Mononuclear cell (primary cell): ENCODE measurements at regions not wholly inside any gene's neighbourhood (a gene's known extent, or its start where the extent isn't known, plus 50 kb on each side); places are given as distances from the start of the nearest gene placed in this dataset.
"Not testable (repeated sequence)": the region's sequence is repeated elsewhere in the genome, so short reads cannot be mapped to it uniquely, and the experiment has no call there.

ENCODE experiments used
- H3K27me3 ChIP-seq: 2 replicates; pipeline ENCODE4 v1.6.0; 2011; ENCODE audit warnings: low read length, control low read depth; ENCODE audit not compliant: insufficient read depth
- H3K4me1 ChIP-seq: 2 replicates; pipeline ENCODE4 v1.5.1; 2011; ENCODE audit warnings: mild to moderate bottlenecking, low read length, control low read depth; ENCODE audit not compliant: insufficient read depth
- H3K4me3 ChIP-seq: 2 replicates; pipeline ENCODE4 v1.5.1; 2011; ENCODE audit warnings: mild to moderate bottlenecking, low read length, moderate library complexity
- H3K9me3 ChIP-seq: 2 replicates; pipeline ENCODE4 v1.5.1; 2011; ENCODE audit warnings: low read depth, mild to moderate bottlenecking, control low read depth, low read length

DNA sequence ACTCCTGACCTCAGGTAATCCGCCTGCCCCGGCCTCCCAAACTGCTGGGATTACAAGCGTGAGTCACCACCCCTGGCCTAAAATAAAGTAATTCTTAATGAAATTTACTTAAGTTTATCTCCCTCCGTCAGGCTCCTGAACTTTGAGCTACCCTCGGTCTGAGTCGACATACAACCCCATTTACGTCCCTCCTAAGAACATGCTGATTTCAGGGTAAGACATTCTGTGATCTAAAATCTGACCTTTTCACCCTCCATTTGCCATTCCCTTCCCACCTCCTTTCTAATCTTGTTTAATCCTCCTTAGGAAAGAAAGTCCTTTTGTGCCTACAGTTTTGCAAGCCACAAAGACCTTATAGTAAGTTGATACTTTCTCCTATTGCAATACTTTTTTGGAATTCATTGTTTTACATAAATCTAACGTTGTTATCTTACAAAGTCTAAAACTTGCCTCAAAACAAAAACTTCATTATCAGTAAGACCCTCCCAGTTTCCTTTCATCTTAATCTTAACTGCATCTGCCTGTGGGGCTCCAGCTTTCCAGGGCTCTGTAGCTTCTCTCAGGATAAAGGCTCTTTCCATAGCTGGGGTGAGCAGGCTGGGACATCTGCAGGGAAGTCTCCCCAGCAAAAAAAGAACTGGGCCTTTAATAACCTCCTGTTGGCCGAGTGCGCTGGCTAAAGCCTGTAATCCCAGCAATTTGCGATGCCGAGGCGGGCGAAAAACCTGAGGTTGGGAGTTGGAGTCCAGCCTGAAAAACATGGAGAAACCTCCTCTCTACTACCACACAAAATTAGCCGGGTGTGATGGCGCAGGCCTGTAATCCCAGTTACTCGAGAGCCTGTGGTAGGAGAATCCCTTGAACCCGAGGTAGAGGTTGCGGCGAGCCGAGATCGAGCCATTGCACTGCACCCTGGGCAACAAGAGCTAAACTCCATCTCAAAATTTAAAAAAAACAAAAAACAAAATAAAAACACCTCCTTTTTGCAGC lies 143.1 kb downstream of the ZNF737 start:
- Histone ChIP-seq H3K4me3 (peak overlapping the region; percentile 81), H3K27me3 (no peaks in the 10 kb centered on the region), H3K4me1 (peaks cover 5% of the 10 kb centered on the region), H3K9me3 (no peaks in the 10 kb centered on the region)

DNA sequence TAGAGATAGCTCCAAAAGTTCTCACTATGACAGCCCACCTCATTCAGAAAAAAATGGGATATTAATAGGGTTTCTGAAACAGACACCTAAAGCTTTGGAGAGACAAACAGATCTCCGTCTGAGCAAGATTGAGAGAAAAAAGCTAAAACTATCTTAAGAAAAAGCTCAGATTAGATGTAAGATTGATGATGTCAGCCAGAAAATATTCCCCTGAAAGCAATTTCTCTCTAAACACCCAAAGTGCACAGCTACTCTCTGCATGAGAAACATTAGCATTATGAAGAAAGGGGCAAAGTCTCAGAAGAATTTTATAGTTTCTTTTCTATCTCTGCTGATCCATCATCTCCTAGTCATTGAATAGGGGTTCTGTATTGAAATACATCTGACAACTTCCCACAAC lies 148.9 kb downstream of the ZNF737 start:
- Histone ChIP-seq H3K4me3 (no peak overlapping the region), H3K9me3 (peaks cover 4% of the 10 kb centered on the region), H3K27me3 (no peaks in the 10 kb centered on the region)

DNA sequence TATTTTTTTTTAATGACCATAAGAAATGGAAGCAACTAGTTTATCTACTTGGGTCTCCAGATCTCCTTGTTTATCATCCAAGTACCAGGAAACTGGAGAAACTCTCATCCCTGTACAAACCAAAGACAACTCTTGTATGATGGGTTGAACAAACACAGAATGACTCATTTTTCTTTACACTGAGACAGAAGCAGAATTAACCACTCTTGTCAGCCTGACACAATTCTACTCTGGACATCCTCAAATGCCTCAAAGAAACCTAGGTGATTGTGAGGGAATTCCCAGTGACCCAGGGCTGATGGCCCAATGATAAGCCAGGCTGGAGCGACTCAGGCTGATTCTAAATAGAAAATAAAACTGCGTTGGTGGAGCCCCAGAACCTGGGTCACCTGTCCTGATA lies 151.5 kb downstream of the ZNF737 start:
- H3K4me1 ChIP-seq, result no peaks in the 10 kb centered on the region
- H3K4me3 ChIP-seq, result no peak overlapping the region
- H3K27me3 ChIP-seq, result no peaks in the 10 kb centered on the region
- H3K9me3 ChIP-seq, result peaks cover 4% of the 10 kb centered on the region

More for the DNA sequence above, 148.9 kb downstream of the ZNF737 start:
- H3K4me1 ChIP-seq, result no peaks in the 10 kb centered on the region

DNA sequence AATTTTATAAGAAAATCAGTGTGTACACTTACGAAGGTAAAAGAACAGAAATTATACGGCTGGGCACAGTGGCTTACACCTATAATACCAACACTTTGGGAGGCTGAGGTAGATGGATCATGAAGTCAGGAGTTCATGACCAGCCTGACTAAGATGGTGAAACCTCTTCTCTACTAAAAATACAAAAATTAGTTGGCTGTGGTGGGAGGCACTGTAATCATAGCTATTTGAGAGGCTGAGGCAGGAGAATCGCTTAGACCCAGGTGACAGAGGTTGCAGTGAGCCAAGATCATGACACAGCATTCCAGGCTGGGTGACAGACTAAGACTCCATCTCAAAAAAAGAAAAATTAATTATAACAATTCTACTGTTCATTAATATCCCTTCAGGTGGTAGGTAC lies 151.9 kb downstream of the ZNF737 start:
- no peak overlapping the region for H3K4me3 ChIP-seq
- H3K9me3 ChIP-seq, result peaks cover 6% of the 10 kb centered on the region
- no peaks in the 10 kb centered on the region for H3K4me1 ChIP-seq
- no peaks in the 10 kb centered on the region for H3K27me3 ChIP-seq

DNA sequence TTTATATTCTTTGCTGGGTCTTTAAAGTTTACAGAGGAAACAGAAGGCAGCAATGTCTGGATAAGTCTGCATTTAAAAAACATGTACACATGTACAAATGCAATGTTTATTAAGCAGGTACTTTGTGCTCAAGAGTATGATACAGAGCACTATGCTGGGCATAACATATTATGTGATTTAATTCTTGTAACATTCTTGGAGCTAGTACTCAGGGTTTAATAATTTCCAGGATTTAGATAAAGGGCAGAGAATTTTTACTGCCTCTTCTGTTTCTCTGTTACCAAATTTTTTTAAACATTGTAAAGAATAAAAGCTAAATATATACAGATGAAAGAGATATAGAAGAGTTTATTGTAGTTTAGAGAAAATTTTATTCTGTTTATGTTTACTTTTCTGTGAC lies 152.7 kb downstream of the ZNF737 start:
- Histone ChIP-seq H3K9me3 (peaks cover 10% of the 10 kb centered on the region), H3K27me3 (no peaks in the 10 kb centered on the region), H3K4me3 (no peak overlapping the region), H3K4me1 (no peaks in the 10 kb centered on the region)

DNA sequence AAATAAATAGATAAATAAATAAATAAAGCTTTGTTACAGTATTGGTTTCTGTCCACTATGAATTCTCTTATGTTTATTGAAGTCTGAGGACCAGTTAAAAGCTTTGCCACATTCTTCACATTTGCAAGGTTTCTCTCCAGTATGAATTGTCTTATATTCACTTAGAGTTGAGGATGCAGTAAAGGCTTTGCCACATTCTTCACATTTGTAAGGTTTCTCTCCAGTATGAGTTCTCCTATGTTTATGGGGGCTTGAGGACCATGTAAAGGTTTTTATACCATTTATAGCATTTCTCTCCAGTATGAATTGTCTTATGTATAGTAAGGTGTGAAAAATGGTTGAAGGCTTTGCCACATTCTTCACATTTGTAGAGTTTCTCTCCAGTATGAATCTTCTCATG lies 168.3 kb downstream of the ZNF737 start:
- H3K4me1 ChIP-seq, result no peaks in the 10 kb centered on the region
- no peaks in the 10 kb centered on the region for H3K27me3 ChIP-seq
- no peak overlapping the region for H3K4me3 ChIP-seq
- H3K9me3 ChIP-seq, result peaks cover 79% of the 10 kb centered on the region

DNA sequence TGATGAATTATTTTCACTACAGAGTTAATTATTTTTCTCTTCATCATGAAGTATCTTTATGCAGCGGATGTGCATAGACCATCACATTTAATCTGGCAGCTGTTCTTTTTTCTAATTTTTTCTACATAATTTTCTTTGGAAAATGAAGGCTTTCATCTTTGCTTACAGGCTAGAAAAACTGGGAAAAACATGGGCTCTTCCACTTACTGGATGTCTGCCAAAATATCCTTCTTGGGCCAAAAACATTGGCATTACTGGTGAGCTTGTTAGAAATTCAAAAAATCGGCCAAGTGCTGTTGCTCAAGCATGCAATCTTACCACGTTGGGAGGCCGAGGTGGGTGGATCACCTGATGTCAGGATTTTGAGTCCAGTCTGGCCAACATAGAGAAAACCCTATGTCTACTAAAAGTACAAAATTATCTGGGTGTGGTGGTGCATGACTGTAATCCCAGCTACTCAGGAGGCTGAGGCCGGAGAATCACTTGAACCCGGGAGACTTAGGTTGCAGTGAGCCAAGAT lies 176.8 kb downstream of the ZNF737 start:
- Histone ChIP-seq H3K9me3 (peaks cover 46% of the 10 kb centered on the region), H3K4me3 (no peak overlapping the region), H3K27me3 (no peaks in the 10 kb centered on the region), H3K4me1 (no peaks in the 10 kb centered on the region)

DNA sequence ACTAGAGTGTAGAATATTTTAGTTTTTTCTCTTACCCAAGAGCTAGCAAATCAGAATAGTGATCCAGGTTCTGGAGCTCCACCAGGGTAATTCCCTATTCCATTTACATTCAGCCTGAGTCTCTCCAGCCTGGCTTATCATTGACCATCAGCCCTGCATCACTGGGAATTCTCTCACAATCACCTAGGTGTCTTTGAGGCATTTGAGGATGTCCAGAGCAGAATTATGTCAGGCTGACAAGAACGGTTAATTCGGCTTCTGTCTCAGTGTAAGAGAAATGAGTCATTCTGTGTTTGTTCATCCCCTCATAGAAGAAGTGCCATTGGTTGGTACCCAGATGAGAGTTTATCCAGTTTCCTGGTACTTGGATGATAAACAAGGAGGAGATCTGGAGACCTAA lies 180.5 kb downstream of the ZNF737 start:
- no peaks in the 10 kb centered on the region for H3K4me1 ChIP-seq
- peaks cover 38% of the 10 kb centered on the region for H3K9me3 ChIP-seq
- H3K4me3 ChIP-seq, result no peak overlapping the region
- H3K27me3 ChIP-seq, result no peaks in the 10 kb centered on the region

DNA sequence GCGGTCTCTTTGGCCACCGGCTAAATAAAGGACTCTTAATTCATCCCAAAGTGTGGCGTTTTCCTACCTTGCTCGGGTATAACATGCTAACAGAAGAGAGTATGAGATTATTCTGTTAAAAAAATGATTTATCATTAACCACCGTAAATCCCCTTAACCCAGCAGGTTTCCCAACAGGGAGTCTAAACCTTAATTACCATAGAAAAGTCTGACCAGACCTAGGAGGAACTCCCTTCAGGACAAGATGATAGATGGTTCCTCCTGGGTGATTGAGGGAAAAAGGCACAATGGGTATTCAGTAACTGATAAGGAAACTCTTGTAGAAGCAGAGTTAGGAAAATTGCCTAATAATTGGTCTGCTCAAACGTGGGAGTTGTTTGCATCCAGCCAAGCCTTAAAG lies 193.7 kb downstream of the ZNF737 start:
- H3K4me1 ChIP-seq, result no peaks in the 10 kb centered on the region
- no peaks in the 10 kb centered on the region for H3K27me3 ChIP-seq
- H3K9me3 ChIP-seq, result no peaks in the 10 kb centered on the region
- H3K4me3 ChIP-seq, result no peak overlapping the region

DNA sequence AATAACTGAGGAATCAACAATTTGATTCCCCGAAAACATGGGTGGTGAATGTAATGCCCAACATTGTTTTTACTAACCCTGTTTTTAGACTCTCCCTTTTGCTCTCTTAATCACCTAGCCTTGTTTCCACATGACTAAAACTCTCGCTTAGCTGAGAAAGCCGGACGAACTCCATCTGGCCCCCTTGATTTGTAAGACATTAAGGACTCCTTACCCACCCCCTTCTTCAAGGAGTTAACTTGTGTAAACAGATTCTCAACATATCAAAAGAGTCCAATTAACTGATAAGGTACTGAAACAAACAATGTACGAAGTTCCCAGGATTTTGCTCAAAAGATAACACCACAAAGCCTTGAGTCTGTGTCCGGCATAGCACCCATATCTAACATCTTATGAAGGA lies 194.3 kb downstream of the ZNF737 start:
- not testable (repeated sequence) for H3K9me3 ChIP-seq

DNA sequence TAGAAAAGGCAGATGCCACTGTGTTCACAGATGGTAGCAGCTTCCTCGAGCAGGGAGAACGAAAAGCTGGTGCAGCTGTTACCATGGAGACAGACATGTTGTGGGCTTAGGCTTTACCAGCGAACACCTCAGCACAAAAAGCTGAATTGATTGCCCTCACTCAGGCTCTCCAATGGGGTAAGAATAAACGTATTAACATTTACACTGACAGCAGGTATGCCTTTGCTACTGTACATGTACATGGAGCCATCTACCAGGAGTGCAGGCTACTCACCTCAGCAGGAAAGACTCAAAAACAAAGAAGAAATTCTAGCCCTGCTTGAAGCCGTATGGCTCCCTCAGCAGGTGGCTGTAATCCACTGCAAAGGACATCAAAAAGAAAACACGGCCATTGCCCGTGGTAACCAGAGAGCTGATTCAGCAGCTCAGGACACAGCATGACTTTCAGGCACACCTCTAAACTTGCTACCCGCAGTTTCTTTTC lies 197.7 kb downstream of the ZNF737 start:
- Histone ChIP-seq H3K9me3 (no peaks in the 10 kb centered on the region), H3K4me3 (no peak overlapping the region), H3K27me3 (no peaks in the 10 kb centered on the region), H3K4me1 (no peaks in the 10 kb centered on the region)

More for the DNA sequence above, 194.3 kb downstream of the ZNF737 start:
- H3K27me3 ChIP-seq, H3K4me1 ChIP-seq, H3K4me3 ChIP-seq: not testable (repeated sequence)

DNA sequence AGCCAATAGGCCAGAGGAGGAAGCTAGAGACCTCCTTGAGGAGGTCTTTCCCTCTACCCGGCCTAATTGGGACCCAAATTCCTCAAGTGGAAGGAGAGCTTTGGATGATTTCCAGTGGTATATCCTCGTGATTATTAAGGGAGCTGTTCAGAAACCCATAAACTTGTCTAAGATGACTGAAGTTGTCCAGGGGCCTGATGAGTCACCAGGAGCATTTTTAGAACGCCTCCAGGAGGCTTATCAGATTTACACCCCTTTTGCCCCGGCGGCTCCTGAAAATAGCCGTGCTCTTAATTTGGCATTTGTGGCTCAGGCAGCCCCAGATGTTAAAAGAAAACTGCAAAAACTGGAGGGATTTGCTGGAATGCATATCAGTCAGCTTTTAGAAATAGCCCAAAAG lies 198.1 kb downstream of the ZNF486 start:
- Histone ChIP-seq H3K4me1 (no peaks in the 10 kb centered on the region), H3K4me3 (no peak overlapping the region), H3K9me3 (no peaks in the 10 kb centered on the region), H3K27me3 (no peaks in the 10 kb centered on the region)

DNA sequence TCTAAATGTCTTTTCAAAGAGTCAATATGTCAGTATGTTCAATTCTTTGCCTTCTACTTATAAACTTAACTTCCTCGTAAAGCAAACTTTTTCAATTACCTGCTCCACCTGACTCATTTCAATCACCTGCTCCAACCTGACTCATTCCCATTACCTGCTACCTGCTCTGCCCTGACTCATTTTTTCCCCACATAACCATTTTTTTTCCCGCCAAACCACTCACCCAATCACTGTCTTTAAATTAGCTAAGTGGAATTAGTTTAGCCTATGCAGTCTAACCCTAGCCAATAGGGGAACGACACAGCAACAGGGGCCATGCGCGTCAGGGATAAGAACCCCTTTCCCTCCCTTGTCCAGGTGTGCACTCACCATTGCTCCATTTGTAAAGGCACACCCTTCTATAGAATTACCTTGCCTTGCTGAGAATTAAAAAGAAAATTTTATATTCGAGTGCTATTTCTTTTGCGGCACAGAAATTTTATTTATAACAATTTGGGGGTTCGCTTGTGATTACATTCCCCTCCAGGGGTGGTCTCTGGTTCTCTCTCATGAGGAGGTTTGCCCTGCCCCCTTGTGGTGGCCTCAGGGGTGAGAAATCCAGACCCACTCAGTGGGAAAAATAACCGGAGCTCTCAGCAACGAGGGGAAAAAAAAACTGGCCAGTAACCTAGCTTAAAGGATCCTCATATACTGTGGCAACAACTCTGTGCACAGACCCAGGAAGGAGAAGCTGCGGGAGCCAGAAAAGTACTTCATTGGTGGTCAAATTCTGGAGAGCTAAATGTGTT lies 193.1 kb downstream of the ZNF486 start:
- H3K27me3 ChIP-seq, result no peaks in the 10 kb centered on the region
- no peak overlapping the region for H3K4me3 ChIP-seq
- H3K4me1 ChIP-seq, result no peaks in the 10 kb centered on the region
- H3K9me3 ChIP-seq, result no peaks in the 10 kb centered on the region

DNA sequence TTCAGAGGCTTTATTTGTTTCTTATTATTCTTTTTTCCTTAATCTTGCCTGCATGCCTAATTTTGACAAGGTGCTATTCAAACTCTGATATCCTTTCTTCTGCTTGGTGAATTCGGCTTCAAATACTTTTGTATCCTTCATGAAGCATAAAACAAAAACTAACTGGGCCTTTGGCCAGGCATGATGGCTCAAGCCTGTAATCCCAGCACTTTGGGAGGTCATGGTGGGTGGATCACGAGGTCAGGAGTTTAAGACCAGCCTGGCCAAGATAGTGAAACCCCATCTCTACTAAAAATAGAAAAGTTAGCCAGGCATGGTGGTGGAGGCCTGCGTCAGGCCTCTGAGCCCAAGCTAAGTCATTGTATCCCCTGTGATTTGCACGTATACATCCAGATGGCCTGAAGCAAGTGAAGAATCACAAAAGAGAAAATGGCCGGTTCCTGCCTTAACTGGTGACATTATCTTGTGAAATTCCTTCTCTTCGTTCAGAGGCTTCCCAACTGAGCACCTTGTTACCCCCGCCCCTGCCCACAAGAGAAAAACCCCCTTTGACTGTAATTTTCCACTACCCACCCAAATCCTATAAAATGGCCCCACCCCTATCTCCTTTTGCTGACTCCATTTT lies 191.9 kb downstream of the ZNF486 start:
- not testable (repeated sequence) for H3K4me1 ChIP-seq, H3K4me3 ChIP-seq, H3K9me3 ChIP-seq, H3K27me3 ChIP-seq

DNA sequence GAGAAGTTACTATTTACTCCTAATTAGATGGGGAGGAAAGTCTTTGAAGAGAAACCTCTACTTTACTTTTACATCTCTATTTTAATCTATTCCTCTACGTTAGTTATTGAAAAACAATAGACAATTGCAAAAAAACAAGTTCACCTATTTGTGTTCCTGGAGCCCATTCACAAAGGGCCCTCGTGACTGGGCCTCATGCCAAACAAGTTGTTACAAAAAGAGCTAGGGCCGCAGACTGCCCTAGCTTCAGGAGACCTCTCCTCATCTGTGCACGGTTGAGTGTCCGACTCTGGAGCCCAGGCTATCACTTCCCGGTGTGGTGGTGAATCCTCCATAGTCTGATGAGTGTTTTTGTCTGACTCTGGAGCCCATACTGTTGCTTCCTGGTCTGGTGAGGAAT lies 190.9 kb downstream of the ZNF486 start:
- Histone ChIP-seq H3K9me3 (no peaks in the 10 kb centered on the region), H3K27me3 (no peaks in the 10 kb centered on the region), H3K4me3 (no peak overlapping the region), H3K4me1 (no peaks in the 10 kb centered on the region)
